Hypothalamus (tissue), 51 donors: ENCODE measurements at regions not wholly inside any gene's neighbourhood (a gene's known extent, or its start where the extent isn't known, plus 50 kb on each side); places are given as distances from the start of the nearest gene placed in this dataset.
A peak's percentile ranks its signal among the peaks of the same experiment; 100 is the strongest.

Source experiments
- DNase-seq, 51 donors: peaks; one replicate each; lab custom pipeline; 2025; lab: John Stamatoyannopoulos, UW

DNA sequence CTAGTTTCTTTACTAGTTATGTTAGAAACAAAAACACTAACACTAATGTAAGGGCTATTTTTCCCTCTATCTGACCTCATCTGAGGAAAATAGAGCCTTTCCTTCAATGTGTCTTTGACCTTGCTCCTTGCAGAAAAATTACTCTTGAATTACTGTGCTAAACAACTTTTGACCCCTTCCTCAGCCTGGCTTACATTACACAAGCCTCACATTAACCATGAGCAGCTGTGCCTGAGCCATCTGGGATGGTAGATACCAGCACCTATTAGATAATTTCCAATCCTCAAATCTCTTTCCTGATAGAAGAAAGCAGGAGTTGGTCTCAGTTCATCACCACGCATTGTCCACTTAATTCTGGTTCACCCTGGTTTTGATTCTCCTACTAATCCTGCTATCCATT, 134.4 kb upstream of the NCAM1 start:
- no peak for DNase-seq

GRCh38 chr11:112828421-112828820, 132.8 kb upstream of the NCAM1 start:
- DNase-seq, result no peak

DNA sequence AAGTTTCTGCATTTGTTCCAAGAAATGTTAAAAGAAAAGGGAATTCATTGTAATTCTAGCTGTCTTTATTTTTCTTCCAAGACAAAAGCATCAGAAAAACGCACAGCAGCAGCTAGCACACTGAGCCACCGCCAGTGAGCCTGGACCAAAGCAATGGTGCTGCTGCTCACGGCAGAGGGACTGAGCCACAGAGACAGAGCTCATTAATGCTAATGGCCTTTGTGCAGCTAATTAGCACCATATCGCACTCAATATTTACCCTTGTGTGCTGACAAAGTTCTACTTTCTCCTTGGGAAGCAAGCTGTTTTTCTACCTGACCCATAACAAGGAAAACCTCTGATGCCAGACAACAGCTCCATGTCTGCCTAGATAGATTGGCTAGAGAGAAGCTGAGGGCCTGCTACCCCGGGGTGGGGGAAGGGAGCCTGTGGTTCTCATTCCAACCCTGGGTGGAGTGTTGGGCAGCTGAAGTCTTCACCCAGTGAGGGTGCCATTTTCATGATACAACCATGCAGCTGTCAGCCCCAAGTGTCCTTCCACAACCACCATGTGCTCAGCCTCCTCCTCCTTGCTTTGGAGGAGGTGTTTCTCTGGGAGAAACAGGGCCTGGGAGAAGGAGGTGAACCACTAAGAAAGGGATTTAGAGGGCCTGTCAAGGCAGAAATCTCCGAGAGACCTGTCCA, 131.1 kb upstream of the NCAM1 start:
- DNase-seq, result no peak

DNA sequence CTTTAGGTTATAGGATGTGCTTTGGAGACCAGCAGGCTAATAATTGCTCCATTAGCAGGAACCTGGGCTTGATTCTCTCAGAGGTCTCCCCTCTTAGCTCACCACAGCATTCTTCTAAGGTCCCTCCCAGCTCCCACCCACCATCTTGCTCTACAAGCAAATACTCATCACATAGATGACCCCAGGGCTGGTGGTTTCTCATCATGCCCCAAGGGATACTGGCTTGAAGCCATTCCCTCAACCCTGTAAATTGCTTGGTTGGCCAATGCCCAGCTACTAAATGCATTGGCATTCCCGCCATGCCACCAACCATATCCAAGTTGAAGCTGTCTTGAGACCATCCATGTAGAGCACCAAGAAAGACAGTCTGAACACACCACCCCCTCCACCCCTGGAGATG, 130.2 kb upstream of the NCAM1 start:
- DNase-seq, result no peak

GRCh38 chr11:112831969-112832766, 129.1 kb upstream of the NCAM1 start:
- no peak for DNase-seq

DNA sequence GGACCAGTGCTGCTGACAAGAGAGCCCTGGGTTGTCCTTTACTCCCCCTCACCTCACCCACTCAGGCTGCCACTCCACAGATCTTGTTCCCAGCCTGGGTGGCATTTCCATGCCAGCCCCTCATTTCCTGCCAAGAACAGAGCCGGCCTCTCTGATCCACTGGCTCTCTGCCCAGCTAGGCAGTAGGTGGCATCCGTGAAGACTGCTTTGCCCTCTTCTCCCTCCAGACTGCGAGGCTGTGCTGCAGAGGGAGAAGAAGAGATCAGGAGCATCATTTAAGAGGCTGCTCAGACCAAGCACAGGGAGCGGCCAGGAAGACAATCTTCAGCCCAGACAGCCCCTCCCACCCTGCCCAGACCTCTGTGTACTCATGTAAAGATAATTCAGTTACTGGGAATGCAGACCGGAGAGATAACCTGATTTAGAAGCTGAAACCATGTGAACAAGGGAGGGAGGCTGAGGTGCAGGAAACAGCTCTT, 126.9 kb upstream of the NCAM1 start:
- DNase-seq, result peak in 45 of 51 donors; percentile 10 to 84 (median 59)

GRCh38 chr11:112835591-112836255, 125.5 kb upstream of the NCAM1 start:
- peak in 1 of 51 donors; percentile 11 for DNase-seq

DNA sequence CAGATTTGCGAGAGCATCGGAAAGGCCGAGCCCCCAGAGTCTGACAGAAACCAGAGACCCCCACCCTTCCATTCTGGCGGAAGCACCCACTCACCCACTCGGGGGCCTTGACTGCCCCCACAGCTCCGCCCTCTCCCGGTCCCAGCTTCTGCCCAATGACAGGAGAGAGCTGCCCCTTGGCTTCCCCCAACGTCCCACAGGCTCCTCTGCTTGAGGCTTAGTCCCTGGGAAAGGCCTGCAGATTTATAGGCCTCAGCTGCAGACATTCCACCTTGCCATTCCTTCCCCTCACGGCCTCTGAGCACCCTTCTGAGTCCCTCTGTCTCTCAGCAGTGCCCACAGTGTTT, 125.0 kb upstream of the NCAM1 start:
- no peak for DNase-seq

GRCh38 chr11:112837162-112837826, 123.9 kb upstream of the NCAM1 start:
- peak in 34 of 51 donors; percentile 4 to 79 (median 43) for DNase-seq

DNA sequence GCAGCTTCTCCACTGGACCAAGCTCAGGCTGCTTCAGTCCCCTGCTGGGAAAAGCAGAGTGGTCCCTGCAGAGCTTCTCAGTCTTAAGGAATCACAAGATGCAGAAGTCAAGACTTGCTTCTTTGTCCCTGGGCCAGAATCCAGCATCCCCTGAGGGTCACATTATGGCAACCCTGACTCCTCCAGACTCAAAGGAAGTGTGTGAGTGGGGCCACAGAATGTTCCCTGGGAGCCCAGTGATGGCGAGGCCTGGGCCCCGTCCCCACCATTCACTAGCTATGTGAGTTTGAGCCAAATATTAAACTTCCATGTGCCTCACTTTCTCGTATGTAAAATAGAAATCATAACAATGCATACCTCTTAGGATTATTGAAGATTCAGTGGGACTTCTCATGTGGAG, 122.2 kb upstream of the NCAM1 start:
- no peak for DNase-seq

- no peak for DNase-seq
Observed at GRCh38 chr11:112841729-112842128, 119.5 kb upstream of the NCAM1 start.

DNA sequence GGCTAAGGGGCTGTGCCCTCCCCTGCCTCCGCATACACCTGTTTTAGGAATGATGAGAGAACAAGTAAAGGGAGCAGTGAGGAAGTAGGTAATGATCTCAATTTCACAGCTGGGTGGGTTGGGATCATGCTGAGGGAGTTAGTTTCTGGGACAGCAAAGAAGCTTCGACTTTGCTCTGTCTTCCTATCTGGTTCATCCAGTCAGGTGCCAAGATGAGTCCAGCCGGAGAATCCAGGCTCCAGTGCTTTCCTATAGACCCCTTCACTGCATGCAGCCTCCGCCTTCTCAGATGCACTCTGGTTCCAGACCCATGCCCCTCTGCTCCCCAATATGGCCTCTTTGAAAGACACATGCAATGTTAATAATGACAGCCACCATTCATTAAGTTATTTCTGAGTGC, 119.1 kb upstream of the NCAM1 start:
- DNase-seq, result no peak

DNA sequence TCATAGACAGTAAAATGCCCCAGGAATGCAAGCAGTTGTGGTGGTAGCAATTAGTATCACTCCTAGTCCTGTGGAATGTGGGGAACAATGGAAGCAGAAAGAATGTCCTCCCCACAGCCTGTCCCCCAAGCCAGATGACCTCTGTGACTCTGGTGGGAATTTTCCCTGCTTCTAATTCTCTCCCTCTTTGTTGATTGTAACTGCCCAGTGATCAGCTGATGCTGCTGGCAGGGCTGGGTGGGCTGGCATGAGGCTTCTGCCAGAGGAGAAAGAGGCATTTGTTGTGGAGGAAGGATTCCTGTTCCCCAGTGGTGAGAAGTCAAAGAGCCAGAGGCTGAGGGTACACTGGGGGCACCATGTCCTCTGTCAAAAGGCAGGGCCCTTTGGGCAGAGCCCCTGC, 116.7 kb upstream of the NCAM1 start:
- peak in 47 of 51 donors; percentile 23 to 93 (median 76) for DNase-seq

DNA sequence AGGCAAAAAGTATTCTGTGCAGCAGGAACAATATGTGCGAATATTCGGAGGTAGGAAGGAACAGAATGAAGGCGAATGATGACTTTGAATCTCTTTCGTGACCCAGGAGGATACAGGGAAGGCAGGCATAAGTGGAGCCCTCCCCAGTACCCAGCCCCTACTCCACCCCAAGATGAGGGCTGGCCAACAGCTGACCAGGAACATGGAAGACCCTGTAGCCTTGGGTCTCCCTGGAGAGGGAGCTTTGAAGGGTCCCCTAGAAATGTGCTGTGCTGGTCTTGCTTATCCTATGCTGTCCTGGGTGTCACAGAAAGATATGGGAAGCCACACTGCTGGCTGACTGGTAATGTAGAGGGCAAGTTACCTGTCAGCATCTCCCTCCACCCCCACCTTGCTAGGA, 113.7 kb upstream of the NCAM1 start:
- DNase-seq, result no peak

- no peak for DNase-seq
Observed at GRCh38 chr11:112852143-112852866, 108.9 kb upstream of the NCAM1 start.

DNA sequence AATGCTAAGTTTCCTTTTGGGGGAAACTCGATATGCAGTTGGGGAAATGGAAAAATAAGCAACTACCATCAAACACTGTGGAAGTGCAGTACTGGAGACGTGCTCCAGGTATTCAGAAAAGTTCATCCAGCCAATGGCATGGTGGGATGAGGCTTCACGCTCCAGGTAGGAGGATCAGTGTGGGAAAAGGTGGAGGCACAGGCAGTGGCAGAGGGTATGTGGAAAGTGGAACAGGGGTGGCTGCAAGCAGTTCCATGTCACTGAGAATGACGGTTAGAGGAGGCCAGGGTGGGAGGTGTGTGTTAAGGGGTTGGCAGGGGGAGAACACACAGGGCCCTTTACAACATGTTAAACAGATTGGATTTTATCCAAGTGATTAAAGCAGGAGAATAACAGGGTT, 105.1 kb upstream of the NCAM1 start:
- no peak for DNase-seq

GRCh38 chr11:112856591-112856990, 104.6 kb upstream of the NCAM1 start:
- DNase-seq, result no peak

GRCh38 chr11:112858289-112859023, 102.8 kb upstream of the NCAM1 start:
- DNase-seq, result no peak

- DNase-seq, result no peak
Observed at GRCh38 chr11:112859787-112860186, 101.4 kb upstream of the NCAM1 start.

- DNase-seq, result no peak
Observed at GRCh38 chr11:112861356-112861755, 99.9 kb upstream of the NCAM1 start.
